H9 (cell line): ENCODE measurements at regions not wholly inside any gene's neighbourhood (a gene's known extent, or its start where the extent isn't known, plus 50 kb on each side); places are given as distances from the start of the nearest gene placed in this dataset.

Experiments used
- DNase-seq: peaks from one replicate; pipeline ENCODE4 v3.0.0-alpha.2; 2017
- H2AFZ ChIP-seq: one replicate; pipeline ENCODE4 v1.6.1; 2013; ENCODE audit warnings: mild to moderate bottlenecking, low read length, control low read depth, moderate library complexity
- H2AK5ac ChIP-seq: 2 replicates; pipeline ENCODE4 v1.6.1; 2013; ENCODE audit warnings: low read length, control low read depth, mixed read lengths; ENCODE audit not compliant: insufficient read length
- H2BK120ac ChIP-seq: one replicate; pipeline ENCODE4 v1.6.1; 2013; ENCODE audit warnings: low read depth, mild to moderate bottlenecking, low read length, control low read depth, inconsistent platforms; ENCODE audit not compliant: poor library complexity, severe bottlenecking
- H2BK12ac ChIP-seq: 2 replicates; pipeline ENCODE4 v1.6.1; 2013; ENCODE audit warnings: low read length, control low read depth, mixed read lengths, low read depth; ENCODE audit not compliant: insufficient read length
- H2BK15ac ChIP-seq: 2 replicates; pipeline ENCODE4 v1.6.1; 2013; ENCODE audit warnings: low read depth, low read length, control low read depth
- H2BK20ac ChIP-seq: one replicate; pipeline ENCODE4 v1.6.1; 2013; ENCODE audit warnings: low read depth, mild to moderate bottlenecking, low read length, control low read depth, inconsistent platforms; ENCODE audit not compliant: poor library complexity, severe bottlenecking
- H2BK5ac ChIP-seq: 2 replicates; pipeline ENCODE4 v1.6.1; 2013; ENCODE audit warnings: low read length, control low read depth, mixed read lengths; ENCODE audit not compliant: insufficient read length
- H3K14ac ChIP-seq: 2 replicates; pipeline ENCODE4 v1.6.1; 2013; ENCODE audit warnings: low read length, control low read depth; ENCODE audit not compliant: insufficient read depth
- H3K18ac ChIP-seq: 2 replicates; pipeline ENCODE4 v1.6.1; 2013; ENCODE audit warnings: low read depth, mild to moderate bottlenecking, mixed read lengths, low read length, control low read depth; ENCODE audit not compliant: insufficient read length
- H3K23ac ChIP-seq: 2 replicates; pipeline ENCODE4 v1.6.1; 2013; ENCODE audit warnings: low read length, control low read depth, mixed read lengths, low read depth; ENCODE audit not compliant: insufficient read length
- H3K23me2 ChIP-seq: 2 replicates; pipeline ENCODE4 v1.6.1; 2013; ENCODE audit warnings: low read depth, mild to moderate bottlenecking, mixed read lengths, low read length, control low read depth; ENCODE audit not compliant: insufficient read length, poor library complexity, severe bottlenecking
- H3K27ac ChIP-seq: 2 replicates; pipeline ENCODE4 v1.5.1; 2013; ENCODE audit warnings: low read length, control low read depth, mixed read lengths, low read depth; ENCODE audit not compliant: insufficient read length
- H3K27me3 ChIP-seq: 2 replicates; pipeline ENCODE4 v1.6.1; 2013; ENCODE audit warnings: low read length, control low read depth, inconsistent platforms; ENCODE audit not compliant: insufficient read depth
- H3K4ac ChIP-seq: 2 replicates; pipeline ENCODE4 v1.6.1; 2013; ENCODE audit warnings: low read depth, mild to moderate bottlenecking, control low read depth, inconsistent platforms, low read length, moderate library complexity
- H3K4me1 ChIP-seq: 2 replicates; pipeline ENCODE4 v1.6.1; 2013; ENCODE audit warnings: low read length, control low read depth, inconsistent platforms; ENCODE audit not compliant: insufficient read depth
- H3K4me2 ChIP-seq: 2 replicates; pipeline ENCODE4 v1.6.1; 2013; ENCODE audit warnings: low read length, control low read depth, mixed read lengths; ENCODE audit not compliant: insufficient read length, insufficient read depth
- H3K56ac ChIP-seq: 2 replicates; pipeline ENCODE4 v1.6.1; 2013; ENCODE audit warnings: low read depth, mild to moderate bottlenecking, mixed read lengths, low read length, control low read depth; ENCODE audit not compliant: insufficient read length
- H3K79me1 ChIP-seq: 2 replicates; pipeline ENCODE4 v1.6.1; 2013; ENCODE audit warnings: low read depth, mild to moderate bottlenecking, moderate library complexity, low read length, control low read depth, inconsistent platforms; ENCODE audit not compliant: insufficient read depth, poor library complexity, severe bottlenecking
- H3K79me2 ChIP-seq: 2 replicates; pipeline ENCODE4 v1.6.1; 2013; ENCODE audit warnings: low read length, control low read depth, inconsistent platforms; ENCODE audit not compliant: insufficient read depth
- H3K9ac ChIP-seq: 2 replicates; pipeline ENCODE4 v1.6.1; 2013; ENCODE audit warnings: low read length, control low read depth, mixed read lengths; ENCODE audit not compliant: insufficient read length; ENCODE audit errors: extremely low read depth
- H3K9me3 ChIP-seq: one replicate; pipeline ENCODE4 v1.6.1; 2013; ENCODE audit warnings: low read depth, low read length, inconsistent platforms; ENCODE audit not compliant: control insufficient read depth
- H3T11ph ChIP-seq: one replicate; pipeline ENCODE4 v1.6.1; 2013; ENCODE audit warnings: mild to moderate bottlenecking, low read length, control low read depth, inconsistent platforms
- H4K20me1 ChIP-seq: one replicate; pipeline ENCODE4 v1.6.1; 2013; ENCODE audit not compliant: control insufficient read depth, insufficient read length, insufficient read depth
- H4K5ac ChIP-seq: 2 replicates; pipeline ENCODE4 v1.6.1; 2013; ENCODE audit warnings: low read depth, mild to moderate bottlenecking, mixed read lengths, low read length, control low read depth; ENCODE audit not compliant: insufficient read length
- H4K8ac ChIP-seq: replicated peaks from 2 replicates; pipeline ENCODE4 v1.6.1; 2013; ENCODE audit warnings: low read length, control low read depth, mixed read lengths, low read depth; ENCODE audit not compliant: insufficient read length
- H4K91ac ChIP-seq: 2 replicates; pipeline ENCODE4 v1.6.1; 2013; ENCODE audit warnings: low read depth, mild to moderate bottlenecking, moderate library complexity, mixed read lengths, low read length, control low read depth; ENCODE audit not compliant: insufficient read length
- H3K27ac Mint-ChIP-seq, 3 experiments: 2 replicates in 2 of 3; 3 replicates in 1 of 3; pipeline ENCODE4 v1.8.0; 2020 to 2021; ENCODE audit warnings: mixed read lengths in 3 of 3, mild to moderate bottlenecking in 1 of 3, moderate library complexity in 1 of 3
- H3K27me3 Mint-ChIP-seq: 2 replicates; pipeline ENCODE4 v1.8.0; 2021; ENCODE audit warnings: low read depth, mild to moderate bottlenecking, moderate library complexity, mixed read lengths
- H3K36me3 Mint-ChIP-seq, 3 experiments: 2 replicates in 2 of 3; 3 replicates in 1 of 3; pipeline ENCODE4 v1.8.0; 2020 to 2021; ENCODE audit warnings: low read depth in 3 of 3, mixed read lengths in 3 of 3; ENCODE audit not compliant: insufficient read depth in 1 of 3
- H3K4me1 Mint-ChIP-seq, 2 experiments: 2 replicates each; pipeline ENCODE4 v1.8.0; 2020; ENCODE audit warnings: mixed read lengths in 2 of 2
- H3K4me3 Mint-ChIP-seq, 2 experiments: 2 replicates in 1 of 2; 3 replicates in 1 of 2; pipeline ENCODE4 v1.8.0; 2020 to 2021; ENCODE audit warnings: mild to moderate bottlenecking in 2 of 2, mixed read lengths in 2 of 2, moderate library complexity in 1 of 2
- H3K9me3 Mint-ChIP-seq, 2 experiments: 2 replicates in 1 of 2; 3 replicates in 1 of 2; pipeline ENCODE4 v1.8.0; 2020; ENCODE audit warnings: mild to moderate bottlenecking in 2 of 2, mixed read lengths in 2 of 2, moderate library complexity in 1 of 2
- WGBS: extraction: QIAGEN DNeasy Blood & Tissue Kit; methylation state at CpG from one replicate; pipeline ENCODE4 v1.1.7; 2013; ENCODE audit warnings: missing lambda C conversion rate, low lambda C conversion rate, mixed read lengths; ENCODE audit not compliant: insufficient read length; ENCODE audit errors: extremely low coverage; 5-methylcytosine and 5-hydroxymethylcytosine counted together
- TF ChIP-seq, protein P1 (sequence below): fragments of 200-600 bp; sonication (generic); conservative IDR thresholded peaks from 3 replicates; pipeline ENCODE4 v1.8.0; 2021; ENCODE audit warnings: antibody characterized with exemption, mild to moderate bottlenecking

DNA sequence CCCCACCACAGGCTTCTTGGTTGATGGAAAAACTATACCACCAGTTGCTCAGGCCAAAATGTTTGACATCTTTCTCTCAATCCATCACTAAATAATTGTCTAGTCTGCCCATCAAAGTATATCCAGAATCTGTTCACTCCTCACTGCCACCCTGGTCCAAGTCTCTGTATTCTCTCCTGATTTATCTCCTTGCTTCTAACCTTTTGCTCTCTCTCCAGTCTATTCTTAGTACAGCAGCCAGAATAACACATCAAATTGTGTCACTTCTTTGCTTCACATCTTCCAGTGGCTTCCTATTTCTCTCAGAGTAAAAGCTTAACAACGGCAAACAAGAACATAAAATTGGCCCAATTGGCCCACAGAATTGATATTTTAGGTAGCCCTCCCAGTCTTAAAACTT lies 272.8 kb downstream of the IPO8 start:
- no peak overlapping the region for H2AK5ac ChIP-seq
- no peak for DNase-seq
- no peak overlapping the region for H3K56ac ChIP-seq
- no peaks in the 10 kb centered on the region for H3K27me3 ChIP-seq
- no peaks in the 10 kb centered on the region for H4K20me1 ChIP-seq
- no peak overlapping the region for H2BK12ac ChIP-seq
- H3K79me1 ChIP-seq = no peaks in the 10 kb centered on the region
- no peak overlapping the region for H3K4me2 ChIP-seq
- H3K36me3 Mint-ChIP-seq = peaks cover 9 to 20% (median 14%) of the 10 kb centered on the region in 3 experiments
- H2AFZ ChIP-seq = no peak overlapping the region
- no peak overlapping the region for H3K23ac ChIP-seq
- H4K91ac ChIP-seq = no peak overlapping the region
- H3K9me3 Mint-ChIP-seq = peaks cover 43 to 56% of the 10 kb centered on the region in 2 experiments
- no peak overlapping the region for H3K18ac ChIP-seq
- H3K4me1 ChIP-seq = no peaks in the 10 kb centered on the region
- no peak overlapping the region for H2BK15ac ChIP-seq
- H4K8ac ChIP-seq = no peak overlapping the region
- H3K4ac ChIP-seq = no peak overlapping the region
- no peak overlapping the region for H4K5ac ChIP-seq
- H3K27me3 Mint-ChIP-seq = no peaks in the 10 kb centered on the region
- no peaks in the 10 kb centered on the region for H3K79me2 ChIP-seq
- H3K14ac ChIP-seq = no peak overlapping the region
- no peak overlapping the region for H3K9ac ChIP-seq
- no CpG with 5 or more reads among the region's 1 CpG for WGBS
- H2BK5ac ChIP-seq = no peak overlapping the region
- TF ChIP-seq, protein P1, sequence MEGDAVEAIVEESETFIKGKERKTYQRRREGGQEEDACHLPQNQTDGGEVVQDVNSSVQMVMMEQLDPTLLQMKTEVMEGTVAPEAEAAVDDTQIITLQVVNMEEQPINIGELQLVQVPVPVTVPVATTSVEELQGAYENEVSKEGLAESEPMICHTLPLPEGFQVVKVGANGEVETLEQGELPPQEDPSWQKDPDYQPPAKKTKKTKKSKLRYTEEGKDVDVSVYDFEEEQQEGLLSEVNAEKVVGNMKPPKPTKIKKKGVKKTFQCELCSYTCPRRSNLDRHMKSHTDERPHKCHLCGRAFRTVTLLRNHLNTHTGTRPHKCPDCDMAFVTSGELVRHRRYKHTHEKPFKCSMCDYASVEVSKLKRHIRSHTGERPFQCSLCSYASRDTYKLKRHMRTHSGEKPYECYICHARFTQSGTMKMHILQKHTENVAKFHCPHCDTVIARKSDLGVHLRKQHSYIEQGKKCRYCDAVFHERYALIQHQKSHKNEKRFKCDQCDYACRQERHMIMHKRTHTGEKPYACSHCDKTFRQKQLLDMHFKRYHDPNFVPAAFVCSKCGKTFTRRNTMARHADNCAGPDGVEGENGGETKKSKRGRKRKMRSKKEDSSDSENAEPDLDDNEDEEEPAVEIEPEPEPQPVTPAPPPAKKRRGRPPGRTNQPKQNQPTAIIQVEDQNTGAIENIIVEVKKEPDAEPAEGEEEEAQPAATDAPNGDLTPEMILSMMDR = no peak
- no peak overlapping the region for H3K27ac ChIP-seq
- H3K4me3 Mint-ChIP-seq = no peak overlapping the region
- no peaks in the 10 kb centered on the region for H3K23me2 ChIP-seq
- H2BK20ac ChIP-seq = no peak overlapping the region
- H3K9me3 ChIP-seq = peaks cover 7% of the 10 kb centered on the region
- H3T11ph ChIP-seq = no peak overlapping the region
- no peak overlapping the region for H2BK120ac ChIP-seq
- no peaks in the 10 kb centered on the region for H3K4me1 Mint-ChIP-seq
- H3K27ac Mint-ChIP-seq = no peak overlapping the region
